GM12878 (cell line): ENCODE measurements at regions not wholly inside any gene's neighbourhood (a gene's known extent, or its start where the extent isn't known, plus 50 kb on each side); places are given as distances from the start of the nearest gene placed in this dataset.

Experiments
- ATAC-seq: fragments of 200-7000 bp; cut with Tn5 transposase; 3 replicates; pipeline ENCODE4 v1.9.1; 2020; ENCODE audit warnings: mild to moderate bottlenecking, moderate library complexity
- BruUV-seq: library from RNA; stranded (reverse); fragments of 400-500 nt; replicated peaks from 2 replicates; lab custom pipeline; 2021; lab: Mats Ljungman, UMichigan
- CTCF ChIA-PET: fragments of 300-600 bp; sonication (Branson Sonifier 250); formaldehyde crosslinking; extraction: SDS; loops from one replicate; lab custom pipeline; 2021; ENCODE audit warnings: inconsistent platforms; lab: Yijun Ruan, JAX
- POLR2A ChIA-PET: fragments of 350-600 bp; formaldehyde crosslinking; extraction: SDS; loops from one replicate; lab custom pipeline; 2021; ENCODE audit warnings: inconsistent platforms; lab: Charles Lee
- RAD21 ChIA-PET: fragments of 300-600 bp; sonication (Branson Sonifier 250); formaldehyde crosslinking; loops from one replicate; lab custom pipeline; 2023; ENCODE audit warnings: antibody characterized with exemption; ENCODE audit not compliant: unreplicated experiment; lab: Charles Lee
- SMC1A ChIA-PET: fragments of 300-600 bp; sonication (Branson Sonifier 250); formaldehyde crosslinking; loops from one replicate; lab custom pipeline; 2023; ENCODE audit not compliant: unreplicated experiment, uncharacterized antibody; lab: Charles Lee
- DNase-seq: peaks from one replicate; pipeline ENCODE4 v3.0.0-alpha.2; 2011; ENCODE audit warnings: low read depth, low spot score
- FAIRE-seq: peaks from 3 replicates; lab custom pipeline; 2011; peaks lifted over from hg19 to GRCh38; lab: Jason Lieb, UNC
- H2AFZ ChIP-seq: 2 replicates; pipeline ENCODE4 v1.6.0; 2011; ENCODE audit warnings: low read depth, low read length, control low read depth; ENCODE audit not compliant: control insufficient read depth
- H3K27ac ChIP-seq: 2 replicates; pipeline ENCODE4 v1.5.1; 2011; ENCODE audit warnings: control low read depth; ENCODE audit not compliant: control insufficient read depth, insufficient read depth
- H3K27me3 ChIP-seq, 2 experiments: replicated peaks in 1 of 2; 2 replicates each; pipeline versions ENCODE4 v1.6.0 to v1.6.1; 2011; ENCODE audit warnings: low read length in 1 of 2; ENCODE audit not compliant: control insufficient read depth in 2 of 2, insufficient read depth in 2 of 2
- H3K36me3 ChIP-seq, 2 experiments: 2 replicates each; pipeline ENCODE4 v1.5.1; 2011; ENCODE audit warnings: low read length in 1 of 2; ENCODE audit not compliant: control insufficient read depth in 2 of 2, insufficient read depth in 2 of 2
- H3K4me1 ChIP-seq: 2 replicates; pipeline ENCODE4 v1.6.1; 2011; ENCODE audit warnings: mild to moderate bottlenecking, low read length, moderate library complexity, mixed read lengths; ENCODE audit not compliant: control insufficient read depth, insufficient read depth
- H3K4me2 ChIP-seq: 2 replicates; pipeline ENCODE4 v1.6.0; 2011; ENCODE audit warnings: control low read depth; ENCODE audit not compliant: control insufficient read depth, insufficient read depth
- H3K4me3 ChIP-seq: fragments of 200-600 bp; sonication (generic); 2 replicates; pipeline ENCODE4 v1.5.1; 2016
- H3K79me2 ChIP-seq: 2 replicates; pipeline ENCODE4 v1.6.0; 2011; ENCODE audit warnings: low read length; ENCODE audit not compliant: control insufficient read depth, insufficient read depth
- H3K9ac ChIP-seq: 2 replicates; pipeline ENCODE4 v1.8.0; 2011; ENCODE audit warnings: low read length, control low read depth, mixed read lengths; ENCODE audit not compliant: control insufficient read depth, insufficient read depth
- H3K9me3 ChIP-seq: replicated peaks from 3 replicates; pipeline ENCODE4 v1.5.1; 2011; ENCODE audit warnings: mild to moderate bottlenecking, low read length; ENCODE audit not compliant: control insufficient read depth, insufficient read depth
- H4K20me1 ChIP-seq: 2 replicates; pipeline ENCODE4 v1.6.0; 2011; ENCODE audit not compliant: control insufficient read depth, insufficient read depth
- EP300 ChIP-seq, 2 experiments: fragments of 150-350 bp in 1 of 2; IDR thresholded peaks; 2 replicates each; pipeline ENCODE4 v1.6.1; 2011 to 2012; ENCODE audit warnings: low read depth in 2 of 2, low read length in 2 of 2, borderline replicate concordance in 1 of 2, improper control_type of control experiment in 1 of 2, inconsistent platforms in 1 of 2; ENCODE audit not compliant: control insufficient read depth in 1 of 2
- IRF3 ChIP-seq: fragments of 450-650 bp; IDR thresholded peaks from 2 replicates; pipeline ENCODE4 v1.6.1; 2014; ENCODE audit warnings: mild to moderate bottlenecking
- KAT2A ChIP-seq: conservative IDR thresholded peaks from 2 replicates; pipeline ENCODE4 v1.6.1; 2011; ENCODE audit warnings: low read depth, low read length; ENCODE audit not compliant: control insufficient read depth
- MEF2A ChIP-seq: IDR thresholded peaks from 2 replicates; pipeline ENCODE4 v1.6.1; 2011; ENCODE audit warnings: low read depth, mild to moderate bottlenecking, low read length, moderate library complexity; ENCODE audit not compliant: insufficient read depth
- PAX5 ChIP-seq: IDR thresholded peaks from 2 replicates; pipeline ENCODE4 v1.6.1; 2011; ENCODE audit warnings: low read depth, low read length, borderline replicate concordance
- RB1 ChIP-seq: fragments of 450-650 bp; formaldehyde crosslinking; IDR thresholded peaks from 2 replicates; pipeline ENCODE4 v1.6.1; 2017; ENCODE audit warnings: mild to moderate bottlenecking, borderline replicate concordance
- SREBF2 ChIP-seq: IDR thresholded peaks from 2 replicates; pipeline ENCODE4 v1.6.1; 2012; ENCODE audit warnings: mild to moderate bottlenecking, low read length
- TCF12 ChIP-seq: IDR thresholded peaks from 2 replicates; pipeline ENCODE4 v1.6.1; 2011; ENCODE audit warnings: low read depth, mild to moderate bottlenecking, low read length
- WRNIP1 ChIP-seq: IDR thresholded peaks from 2 replicates; pipeline ENCODE4 v1.6.1; 2011; ENCODE audit warnings: low read depth, low read length, improper control_type of control experiment, borderline replicate concordance
- YY1 ChIP-seq: IDR thresholded peaks from 2 replicates; pipeline ENCODE4 v1.6.1; 2011; ENCODE audit warnings: low read depth, mild to moderate bottlenecking, low read length
- ZBTB40 ChIP-seq: fragments of 450-650 bp; IDR thresholded peaks from 2 replicates; pipeline ENCODE4 v1.6.1; 2016; ENCODE audit warnings: mild to moderate bottlenecking, moderate library complexity, borderline replicate concordance
- ZNF207 ChIP-seq: fragments of 450-650 bp; IDR thresholded peaks from 2 replicates; pipeline ENCODE4 v1.6.1; 2014; ENCODE audit warnings: antibody characterized with exemption, mild to moderate bottlenecking, borderline replicate concordance
- in situ Hi-C: fragments of 300-500 bp; cut with MboI; formaldehyde crosslinking; loops from 9 replicates; pipeline ENCODE4 v1.14.3; 2018; ENCODE audit warnings: mixed read lengths
- intact Hi-C: fragments of 100-400 bp; cut with micrococcal nuclease; formaldehyde crosslinking; loops from one replicate; pipeline ENCODE4 v1.14.2; 2022; ENCODE audit not compliant: unreplicated experiment
- TF ChIP-seq, protein P1 (sequence below): fragments of 450-650 bp; IDR thresholded peaks from 2 replicates; pipeline ENCODE4 v1.6.1; 2017; ENCODE audit warnings: low read depth, mild to moderate bottlenecking, moderate library complexity
- TF ChIP-seq, protein P2 (sequence below): IDR thresholded peaks from 2 replicates; pipeline ENCODE4 v1.6.1; 2011; ENCODE audit warnings: low read depth, low read length, improper control_type of control experiment, borderline replicate concordance

- Histone ChIP-seq H2AFZ (no peak overlapping the region), H3K27me3 (no peaks in the 10 kb centered on the region), H3K4me2 (no peak overlapping the region), H3K9me3 (no peaks in the 10 kb centered on the region), H4K20me1 (no peaks in the 10 kb centered on the region), H3K27ac (no peak overlapping the region), H3K9ac (no peak overlapping the region), H3K79me2 (no peaks in the 10 kb centered on the region), H3K4me1 (no peaks in the 10 kb centered on the region), H3K4me3 (no peak overlapping the region), H3K36me3 (no peaks in the 10 kb centered on the region)
- in situ Hi-C loops (loop anchor here (10.0 kb wide), 1 partner anchor 59 kb away; no protein-coding TSS in a partner anchor), intact Hi-C loops (no loop called here)
- CTCF ChIA-PET: no interaction called here
- ATAC-seq (no peak), DNase-seq (no peak), FAIRE-seq (no peak)
- POLR2A ChIA-PET: no interaction called here
- SMC1A ChIA-PET: no interaction called here
- BruUV-seq: no TSS peak
- RAD21 ChIA-PET: no interaction called here
- TF ChIP-seq MEF2A (no peak), TCF12 (no peak), RB1 (no peak), KAT2A (no peak), WRNIP1 (no peak), SREBF2 (no peak), YY1 (no peak), ZBTB40 (no peak), IRF3 (no peak), PAX5 (no peak), ZNF207 (no peak), EP300 (IDR thresholded peaks at IDR 0.05; ENCODE audit: borderline replicate concordance in 1 of 2, control insufficient read depth in 1 of 2, low read depth in 2 of 2, low read length in 2 of 2) (no peak)
- TF ChIP-seq, protein P1, sequence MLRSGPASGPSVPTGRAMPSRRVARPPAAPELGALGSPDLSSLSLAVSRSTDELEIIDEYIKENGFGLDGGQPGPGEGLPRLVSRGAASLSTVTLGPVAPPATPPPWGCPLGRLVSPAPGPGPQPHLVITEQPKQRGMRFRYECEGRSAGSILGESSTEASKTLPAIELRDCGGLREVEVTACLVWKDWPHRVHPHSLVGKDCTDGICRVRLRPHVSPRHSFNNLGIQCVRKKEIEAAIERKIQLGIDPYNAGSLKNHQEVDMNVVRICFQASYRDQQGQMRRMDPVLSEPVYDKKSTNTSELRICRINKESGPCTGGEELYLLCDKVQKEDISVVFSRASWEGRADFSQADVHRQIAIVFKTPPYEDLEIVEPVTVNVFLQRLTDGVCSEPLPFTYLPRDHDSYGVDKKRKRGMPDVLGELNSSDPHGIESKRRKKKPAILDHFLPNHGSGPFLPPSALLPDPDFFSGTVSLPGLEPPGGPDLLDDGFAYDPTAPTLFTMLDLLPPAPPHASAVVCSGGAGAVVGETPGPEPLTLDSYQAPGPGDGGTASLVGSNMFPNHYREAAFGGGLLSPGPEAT: no peak
- TF ChIP-seq, protein P2, sequence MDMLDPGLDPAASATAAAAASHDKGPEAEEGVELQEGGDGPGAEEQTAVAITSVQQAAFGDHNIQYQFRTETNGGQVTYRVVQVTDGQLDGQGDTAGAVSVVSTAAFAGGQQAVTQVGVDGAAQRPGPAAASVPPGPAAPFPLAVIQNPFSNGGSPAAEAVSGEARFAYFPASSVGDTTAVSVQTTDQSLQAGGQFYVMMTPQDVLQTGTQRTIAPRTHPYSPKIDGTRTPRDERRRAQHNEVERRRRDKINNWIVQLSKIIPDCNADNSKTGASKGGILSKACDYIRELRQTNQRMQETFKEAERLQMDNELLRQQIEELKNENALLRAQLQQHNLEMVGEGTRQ: no peak
Measured at GRCh38 chrX:116975517-116975916, 512.7 kb upstream of the CT83 start.
